Progenitor cell of endocrine pancreas (in vitro differentiated cells): ENCODE measurements at regions not wholly inside any gene's neighbourhood (a gene's known extent, or its start where the extent isn't known, plus 50 kb on each side); places are given as distances from the start of the nearest gene placed in this dataset.

Experiments
- DNase-seq: peaks from one replicate; pipeline ENCODE4 v3.0.0; 2021; ENCODE audit warnings: low spot score; ENCODE audit not compliant: unreplicated experiment
- H3K27ac Mint-ChIP-seq: 2 replicates; pipeline ENCODE4 v1.8.0; 2021; ENCODE audit warnings: mild to moderate bottlenecking, moderate library complexity, mixed read lengths
- H3K27me3 Mint-ChIP-seq: 2 replicates; pipeline ENCODE4 v1.8.0; 2021; ENCODE audit warnings: mixed read lengths
- H3K36me3 Mint-ChIP-seq: 2 replicates; pipeline ENCODE4 v1.8.0; 2022; ENCODE audit warnings: mixed read lengths; ENCODE audit not compliant: insufficient read depth
- H3K4me1 Mint-ChIP-seq: 2 replicates; pipeline ENCODE4 v1.8.0; 2021; ENCODE audit warnings: low read depth, mixed read lengths
- H3K4me3 Mint-ChIP-seq: 2 replicates; pipeline ENCODE4 v1.8.0; 2021; ENCODE audit warnings: low read depth, mild to moderate bottlenecking, moderate library complexity, mixed read lengths
- H3K9me3 Mint-ChIP-seq: 2 replicates; pipeline ENCODE4 v1.8.0; 2021; ENCODE audit warnings: low read depth, mixed read lengths
- TF ChIP-seq, protein P1 (sequence below): fragments of 200-600 bp; sonication (generic); IDR thresholded peaks from one replicate; pipeline ENCODE4 v1.5.0; 2021; ENCODE audit warnings: antibody characterized with exemption, mild to moderate bottlenecking; ENCODE audit not compliant: unreplicated experiment

DNA sequence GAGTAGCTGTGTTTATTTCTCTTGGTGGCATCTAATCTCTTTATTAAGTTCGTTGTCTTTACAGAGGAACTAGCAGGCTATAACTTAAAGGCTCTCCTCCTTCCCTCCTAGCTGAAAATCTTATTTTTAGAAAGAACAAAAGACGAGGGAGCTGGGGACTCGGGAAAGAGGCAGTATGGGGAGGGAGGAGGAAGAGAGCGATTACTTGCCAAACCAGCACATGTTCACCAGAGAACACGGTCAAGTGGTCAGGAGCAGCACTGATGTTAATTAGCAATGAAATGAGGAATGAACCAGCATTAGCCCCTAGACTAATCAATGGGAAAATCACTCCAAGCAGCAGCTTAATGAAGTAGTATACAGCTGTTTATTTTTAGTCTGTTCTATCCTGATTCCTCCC lies 171.3 kb upstream of the ESRRG start:
- Mint-ChIP-seq H3K9me3 (no peaks in the 10 kb centered on the region), H3K36me3 (no peaks in the 10 kb centered on the region), H3K4me3 (no peak overlapping the region), H3K4me1 (peaks cover 32% of the 10 kb centered on the region), H3K27me3 (no peaks in the 10 kb centered on the region), H3K27ac (no peak overlapping the region)
- no peak for DNase-seq
- TF ChIP-seq, protein P1, sequence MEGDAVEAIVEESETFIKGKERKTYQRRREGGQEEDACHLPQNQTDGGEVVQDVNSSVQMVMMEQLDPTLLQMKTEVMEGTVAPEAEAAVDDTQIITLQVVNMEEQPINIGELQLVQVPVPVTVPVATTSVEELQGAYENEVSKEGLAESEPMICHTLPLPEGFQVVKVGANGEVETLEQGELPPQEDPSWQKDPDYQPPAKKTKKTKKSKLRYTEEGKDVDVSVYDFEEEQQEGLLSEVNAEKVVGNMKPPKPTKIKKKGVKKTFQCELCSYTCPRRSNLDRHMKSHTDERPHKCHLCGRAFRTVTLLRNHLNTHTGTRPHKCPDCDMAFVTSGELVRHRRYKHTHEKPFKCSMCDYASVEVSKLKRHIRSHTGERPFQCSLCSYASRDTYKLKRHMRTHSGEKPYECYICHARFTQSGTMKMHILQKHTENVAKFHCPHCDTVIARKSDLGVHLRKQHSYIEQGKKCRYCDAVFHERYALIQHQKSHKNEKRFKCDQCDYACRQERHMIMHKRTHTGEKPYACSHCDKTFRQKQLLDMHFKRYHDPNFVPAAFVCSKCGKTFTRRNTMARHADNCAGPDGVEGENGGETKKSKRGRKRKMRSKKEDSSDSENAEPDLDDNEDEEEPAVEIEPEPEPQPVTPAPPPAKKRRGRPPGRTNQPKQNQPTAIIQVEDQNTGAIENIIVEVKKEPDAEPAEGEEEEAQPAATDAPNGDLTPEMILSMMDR: no peak

DNA sequence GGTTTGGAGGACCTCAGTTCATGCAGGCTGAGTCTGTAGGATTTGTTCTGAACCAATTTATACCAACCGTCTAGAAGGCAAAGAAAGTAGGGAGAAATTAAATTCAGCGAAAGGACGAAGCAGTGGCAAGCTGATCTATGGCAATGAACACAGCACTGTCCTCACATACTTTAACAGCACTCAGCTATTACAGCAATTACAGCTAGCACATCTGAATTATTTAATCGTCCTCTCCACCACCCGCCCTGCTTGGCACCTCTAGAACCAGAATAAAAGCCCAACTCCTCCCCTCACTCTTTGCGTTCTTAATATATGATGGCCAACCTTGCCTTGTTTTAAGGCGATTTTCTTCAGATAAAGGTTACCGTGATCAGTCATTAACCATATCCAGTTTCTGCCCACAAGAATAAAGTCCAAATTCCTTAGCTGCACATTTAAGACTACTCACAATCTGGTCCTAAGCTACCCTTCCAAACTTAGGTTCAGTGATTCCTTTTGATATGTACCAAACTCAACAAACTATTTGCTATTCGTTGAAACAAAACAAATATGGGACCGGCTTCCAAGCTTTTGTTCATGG lies 169.4 kb upstream of the ESRRG start:
- TF ChIP-seq, protein P1: no peak
- Mint-ChIP-seq H3K4me1 (peaks cover 36% of the 10 kb centered on the region), H3K36me3 (no peaks in the 10 kb centered on the region), H3K27ac (no peak overlapping the region), H3K27me3 (no peaks in the 10 kb centered on the region), H3K9me3 (no peaks in the 10 kb centered on the region), H3K4me3 (no peak overlapping the region)
- no peak for DNase-seq

DNA sequence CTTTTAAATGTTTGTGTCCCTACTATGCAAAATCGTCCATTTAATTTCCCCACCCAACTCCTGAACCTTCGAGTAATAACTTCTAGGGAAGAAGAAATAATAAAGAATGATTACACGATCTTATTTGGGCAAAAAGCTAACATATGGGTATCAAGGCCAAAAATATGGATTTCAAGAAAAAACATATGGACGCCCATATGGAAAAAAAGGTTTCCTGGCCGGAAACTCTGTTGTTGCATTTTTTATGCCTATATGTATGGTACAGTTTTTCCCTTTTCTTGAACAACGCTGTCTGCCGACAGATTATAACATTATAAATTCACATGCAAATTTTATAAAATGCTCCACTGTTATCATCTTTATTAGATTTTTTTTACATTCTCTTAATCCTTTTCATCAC lies 167.6 kb upstream of the ESRRG start:
- H3K9me3 Mint-ChIP-seq: no peaks in the 10 kb centered on the region
- TF ChIP-seq, protein P1: no peak
- H3K27ac Mint-ChIP-seq: no peak overlapping the region
- no peak for DNase-seq
- no peaks in the 10 kb centered on the region for H3K36me3 Mint-ChIP-seq
- H3K4me3 Mint-ChIP-seq: no peak overlapping the region
- H3K4me1 Mint-ChIP-seq: peaks cover 25% of the 10 kb centered on the region
- H3K27me3 Mint-ChIP-seq: peaks cover 3% of the 10 kb centered on the region

DNA sequence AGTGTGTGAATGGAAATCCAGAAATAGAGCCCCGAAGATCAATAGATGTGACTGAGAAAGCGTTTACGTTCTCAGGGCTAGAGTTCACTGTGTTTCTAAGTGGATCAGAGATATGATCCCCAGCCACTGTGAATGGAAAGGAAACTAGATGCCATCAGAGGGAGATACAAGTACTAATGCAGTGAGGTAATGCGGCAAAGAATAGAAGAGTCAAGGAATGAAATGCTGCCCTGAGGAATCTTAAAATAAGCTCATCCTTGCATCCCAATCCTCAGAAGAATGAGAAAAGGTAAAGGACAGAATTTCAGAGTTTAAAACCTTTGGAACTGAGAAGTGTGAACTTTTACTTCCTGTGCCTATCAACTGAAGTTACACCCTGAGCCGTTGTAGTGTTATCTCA lies 165.5 kb upstream of the ESRRG start:
- no peak overlapping the region for H3K4me3 Mint-ChIP-seq
- H3K27me3 Mint-ChIP-seq: peaks cover 4% of the 10 kb centered on the region
- no peaks in the 10 kb centered on the region for H3K36me3 Mint-ChIP-seq
- DNase-seq: no peak
- H3K9me3 Mint-ChIP-seq: no peaks in the 10 kb centered on the region
- peaks cover 21% of the 10 kb centered on the region for H3K4me1 Mint-ChIP-seq
- no peak overlapping the region for H3K27ac Mint-ChIP-seq
- TF ChIP-seq, protein P1: no peak

DNA sequence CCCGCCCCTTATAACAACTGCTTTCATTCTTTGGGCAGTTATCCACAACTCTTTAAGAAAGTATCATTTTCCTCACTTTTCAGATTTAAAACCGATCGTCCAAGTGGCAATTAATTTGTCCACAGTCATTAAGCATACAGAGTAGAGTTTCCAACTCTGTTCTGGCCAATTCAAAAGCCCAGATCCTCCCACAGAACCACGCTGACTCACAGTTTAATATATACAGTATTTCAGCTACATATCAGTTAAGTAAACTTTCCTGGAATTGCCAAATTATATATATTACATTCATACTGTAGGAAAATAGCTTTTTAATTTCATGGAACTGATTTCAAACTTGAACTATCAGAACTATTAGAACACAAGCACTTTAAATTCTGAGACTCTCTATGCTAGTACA lies 163.8 kb upstream of the ESRRG start:
- Mint-ChIP-seq H3K27ac (no peak overlapping the region), H3K36me3 (no peaks in the 10 kb centered on the region), H3K4me1 (peaks cover 12% of the 10 kb centered on the region), H3K4me3 (no peak overlapping the region), H3K9me3 (no peaks in the 10 kb centered on the region), H3K27me3 (peaks cover 4% of the 10 kb centered on the region)
- TF ChIP-seq, protein P1: no peak
- no peak for DNase-seq
